Neural cell (in vitro differentiated cells): ENCODE measurements at regions not wholly inside any gene's neighbourhood (a gene's known extent, or its start where the extent isn't known, plus 50 kb on each side); places are given as distances from the start of the nearest gene placed in this dataset.

Experiments
- H2AFZ ChIP-seq: fragments of 200-600, 300-800 bp; sonication (generic), shearing (Covaris generic); 2 replicates; pipeline ENCODE4 v1.6.0; 2014; ENCODE audit warnings: low read depth, mild to moderate bottlenecking, antibody characterized with exemption, low read length, moderate library complexity
- H3F3A ChIP-seq: fragments of 200-600 bp; shearing (Covaris generic); 2 replicates; pipeline ENCODE4 v1.6.1; 2016; ENCODE audit warnings: mild to moderate bottlenecking, moderate library complexity, mixed read lengths, antibody characterized with exemption, low read length; ENCODE audit not compliant: insufficient read depth, poor library complexity, severe bottlenecking
- H3K27ac ChIP-seq: fragments of 200-600, 300-800 bp; sonication (generic), shearing (Covaris generic); 2 replicates; pipeline ENCODE4 v1.5.1; 2014; ENCODE audit warnings: mild to moderate bottlenecking, low read length, moderate library complexity
- H3K27me3 ChIP-seq: fragments of 300-800, 200-600 bp; sonication (generic), shearing (Covaris generic); 2 replicates; pipeline ENCODE4 v1.6.0; 2014; ENCODE audit warnings: mild to moderate bottlenecking, low read depth, low read length, moderate library complexity; ENCODE audit not compliant: insufficient read depth
- H3K36me3 ChIP-seq: fragments of 300-800, 200-600 bp; sonication (generic), shearing (Covaris generic); 2 replicates; pipeline ENCODE4 v1.5.1; 2014; ENCODE audit warnings: mild to moderate bottlenecking, antibody characterized with exemption, low read length, moderate library complexity; ENCODE audit not compliant: insufficient read depth
- H3K4me2 ChIP-seq: fragments of 300-800, 200-600 bp; sonication (generic), shearing (Covaris generic); 2 replicates; pipeline ENCODE4 v1.6.0; 2014; ENCODE audit warnings: mild to moderate bottlenecking, low read length
- H3K4me3 ChIP-seq: fragments of 300-800, 200-600 bp; sonication (generic), shearing (Covaris generic); 2 replicates; pipeline ENCODE4 v1.5.1; 2014; ENCODE audit warnings: mild to moderate bottlenecking, low read length, moderate library complexity
- H3K79me2 ChIP-seq: fragments of 200-600 bp; shearing (Covaris generic); replicated peaks from 2 replicates; pipeline ENCODE4 v1.6.0; 2014; ENCODE audit warnings: mild to moderate bottlenecking, low read length, moderate library complexity; ENCODE audit not compliant: insufficient read depth
- H3K9ac ChIP-seq: fragments of 300-800, 200-600 bp; sonication (generic), shearing (Covaris generic); 2 replicates; pipeline ENCODE4 v1.6.1; 2016; ENCODE audit warnings: mild to moderate bottlenecking, low read length, mixed read lengths
- H3K9me2 ChIP-seq: fragments of 200-600 bp; shearing (Covaris generic); 2 replicates; pipeline ENCODE4 v1.6.1; 2016; ENCODE audit warnings: mild to moderate bottlenecking, low read length, mixed read lengths; ENCODE audit not compliant: insufficient read depth
- H3K9me3 ChIP-seq: fragments of 200-600, 300-800 bp; sonication (generic), shearing (Covaris generic); 2 replicates; pipeline ENCODE4 v1.6.1; 2016; ENCODE audit warnings: mild to moderate bottlenecking, mixed run types, low read length, moderate library complexity, mixed read lengths
- H4K20me1 ChIP-seq: fragments of 200-600 bp; shearing (Covaris generic); 2 replicates; pipeline ENCODE4 v1.6.1; 2016; ENCODE audit warnings: mild to moderate bottlenecking, mixed run types; ENCODE audit not compliant: insufficient read depth
- CTCF ChIP-seq: fragments of 450-650 bp; IDR thresholded peaks from 2 replicates; pipeline ENCODE4 v1.5.1; 2014; ENCODE audit warnings: antibody characterized with exemption, mild to moderate bottlenecking, moderate library complexity; ENCODE audit not compliant: poor library complexity, severe bottlenecking
- EP300 ChIP-seq: fragments of 450-650 bp; conservative IDR thresholded peaks from 2 replicates; pipeline ENCODE4 v1.6.1; 2014; ENCODE audit warnings: antibody characterized with exemption, mild to moderate bottlenecking, moderate library complexity; ENCODE audit not compliant: poor library complexity, severe bottlenecking
- EZH2 ChIP-seq: fragments of 200-600, 300-800 bp; shearing (Covaris generic), sonication (generic); IDR thresholded peaks from 2 replicates; pipeline ENCODE4 v1.6.1; 2014; ENCODE audit warnings: antibody characterized with exemption, low read length, borderline replicate concordance, mild to moderate bottlenecking; ENCODE audit not compliant: insufficient read depth, poor library complexity, severe bottlenecking
- MXI1 ChIP-seq: fragments of 450-650 bp; conservative IDR thresholded peaks from 2 replicates; pipeline ENCODE4 v1.6.1; 2014; ENCODE audit warnings: antibody characterized with exemption, mild to moderate bottlenecking; ENCODE audit not compliant: poor library complexity, severe bottlenecking
- POLR2AphosphoS5 ChIP-seq: IDR thresholded peaks from 2 replicates; pipeline ENCODE4 v1.6.1; 2012
- RAD21 ChIP-seq: fragments of 450-650 bp; conservative IDR thresholded peaks from 2 replicates; pipeline ENCODE4 v1.6.1; 2014; ENCODE audit warnings: antibody characterized with exemption, mild to moderate bottlenecking, moderate library complexity
- REST ChIP-seq: IDR thresholded peaks from 2 replicates; pipeline ENCODE4 v1.6.1; 2012; ENCODE audit warnings: borderline replicate concordance
- SMC3 ChIP-seq: fragments of 450-650 bp; conservative IDR thresholded peaks from 2 replicates; pipeline ENCODE4 v1.6.1; 2014; ENCODE audit warnings: antibody characterized with exemption, mild to moderate bottlenecking, moderate library complexity; ENCODE audit not compliant: poor library complexity
- TAF1 ChIP-seq: IDR thresholded peaks from 2 replicates; pipeline ENCODE4 v1.6.1; 2012; ENCODE audit warnings: low read depth

GRCh38 chr16:47888142-47888541 is 267.7 kb downstream of the ABCC12 start:
- no peaks in the 10 kb centered on the region for H3K9me3 ChIP-seq
- H3K4me3 ChIP-seq = peak overlapping the region; percentile 36
- H3K36me3 ChIP-seq = no peaks in the 10 kb centered on the region
- H2AFZ ChIP-seq = no peak overlapping the region
- H3K9me2 ChIP-seq = no peaks in the 10 kb centered on the region
- no peaks in the 10 kb centered on the region for H3K27me3 ChIP-seq
- H3F3A ChIP-seq = peaks cover 15% of the 10 kb centered on the region
- H3K4me2 ChIP-seq = no peak overlapping the region
- no peak overlapping the region for H3K9ac ChIP-seq
- no peaks in the 10 kb centered on the region for H4K20me1 ChIP-seq
- no peaks in the 10 kb centered on the region for H3K79me2 ChIP-seq
- H3K27ac ChIP-seq = no peak overlapping the region
- no peak for TF ChIP-seq EP300
- no peak for TF ChIP-seq POLR2AphosphoS5
- no peak for TF ChIP-seq MXI1
- no peak for TF ChIP-seq EZH2
- no peak for TF ChIP-seq TAF1
- TF ChIP-seq RAD21 = no peak
- TF ChIP-seq CTCF = no peak
- no peak for TF ChIP-seq REST
- no peak for TF ChIP-seq SMC3

DNA sequence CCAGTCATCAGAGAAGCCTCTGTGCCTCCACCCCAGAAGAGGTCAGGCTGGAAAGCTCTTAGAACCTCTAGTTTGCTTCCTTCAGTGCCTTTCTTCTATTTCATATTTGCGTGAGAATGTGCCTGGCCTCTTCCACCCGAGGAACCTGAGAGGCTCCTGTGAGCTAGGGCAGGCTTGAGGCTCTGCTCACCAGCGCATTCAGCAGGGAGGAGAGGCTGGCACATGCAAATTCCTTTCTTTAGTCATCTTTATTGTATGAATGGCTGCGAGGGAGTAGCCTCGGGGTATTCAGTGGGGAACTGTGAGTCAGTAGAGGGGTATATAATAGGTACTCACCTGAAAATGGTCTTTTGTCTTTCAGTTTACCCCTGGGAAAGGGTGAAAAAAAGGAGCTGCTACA is 268.3 kb downstream of the ABCC12 start:
- H3K36me3 ChIP-seq = no peaks in the 10 kb centered on the region
- H3F3A ChIP-seq = peaks cover 15% of the 10 kb centered on the region
- no peaks in the 10 kb centered on the region for H4K20me1 ChIP-seq
- TF ChIP-seq EZH2 (no peak), CTCF (no peak), TAF1 (no peak), POLR2AphosphoS5 (no peak), REST (no peak), MXI1 (no peak), EP300 (no peak), SMC3 (no peak), RAD21 (no peak)
- peak overlapping the region; percentile 36 for H3K4me3 ChIP-seq
- no peaks in the 10 kb centered on the region for H3K9me3 ChIP-seq
- no peaks in the 10 kb centered on the region for H3K9me2 ChIP-seq
- H2AFZ ChIP-seq = no peak overlapping the region
- H3K27me3 ChIP-seq = no peaks in the 10 kb centered on the region
- H3K9ac ChIP-seq = peak overlapping the region; percentile 14
- peak overlapping the region; percentile 54 for H3K27ac ChIP-seq
- no peak overlapping the region for H3K4me2 ChIP-seq
- no peaks in the 10 kb centered on the region for H3K79me2 ChIP-seq
